Neural progenitor cell (in vitro differentiated cells): ENCODE measurements at regions not wholly inside any gene's neighbourhood (a gene's known extent, or its start where the extent isn't known, plus 50 kb on each side); places are given as distances from the start of the nearest gene placed in this dataset.

ENCODE experiments used
- DNase-seq: peaks from one replicate; pipeline ENCODE4 v3.0.0-alpha.2; 2016; ENCODE audit warnings: low spot score
- H2AFZ ChIP-seq: fragments of 200-600 bp; sonication (generic); replicated peaks from 2 replicates; pipeline ENCODE4 v1.6.1; 2016; ENCODE audit warnings: antibody characterized with exemption
- H3F3A ChIP-seq: fragments of 200-600 bp; sonication (generic); 2 replicates; pipeline ENCODE4 v1.6.1; 2016; ENCODE audit warnings: antibody characterized with exemption, low read depth
- H3K27ac ChIP-seq: fragments of 200-600 bp; sonication (generic); 2 replicates; pipeline ENCODE4 v1.5.1; 2016; ENCODE audit warnings: mild to moderate bottlenecking
- H3K27me3 ChIP-seq: fragments of 200-600 bp; sonication (generic); 2 replicates; pipeline ENCODE4 v1.6.1; 2016; ENCODE audit warnings: mild to moderate bottlenecking, moderate library complexity
- H3K36me3 ChIP-seq: fragments of 200-600 bp; sonication (generic); 2 replicates; pipeline ENCODE4 v1.5.1; 2016
- H3K4me1 ChIP-seq: fragments of 200-600 bp; sonication (generic); 2 replicates; pipeline ENCODE4 v1.6.1; 2016; ENCODE audit warnings: mixed run types
- H3K4me2 ChIP-seq: fragments of 200-600 bp; sonication (generic); 2 replicates; pipeline ENCODE4 v1.6.1; 2016
- H3K4me3 ChIP-seq: fragments of 200-600 bp; sonication (generic); 2 replicates; pipeline ENCODE4 v1.5.1; 2016
- H3K79me2 ChIP-seq: fragments of 200-600 bp; sonication (generic); 2 replicates; pipeline ENCODE4 v1.6.1; 2016; ENCODE audit warnings: low read depth
- H3K9ac ChIP-seq: fragments of 200-600 bp; sonication (generic); 2 replicates; pipeline ENCODE4 v1.6.1; 2016
- H3K9me3 ChIP-seq: fragments of 200-600 bp; sonication (generic); 2 replicates; pipeline ENCODE4 v1.5.1; 2016; ENCODE audit warnings: low read depth
- H4K20me1 ChIP-seq: fragments of 200-600 bp; sonication (generic); 2 replicates; pipeline ENCODE4 v1.6.1; 2016; ENCODE audit warnings: low read depth
- H3K27ac Mint-ChIP-seq: 3 replicates; pipeline ENCODE4 v1.8.0; 2021; ENCODE audit warnings: mixed read lengths
- H3K27me3 Mint-ChIP-seq: 2 replicates; pipeline ENCODE4 v1.8.0; 2022; ENCODE audit warnings: low read depth, mild to moderate bottlenecking, inconsistent platforms, moderate library complexity, mixed read lengths; ENCODE audit not compliant: insufficient read depth
- H3K36me3 Mint-ChIP-seq: 3 replicates; pipeline ENCODE4 v1.8.0; 2021; ENCODE audit warnings: mixed read lengths
- H3K4me1 Mint-ChIP-seq: 3 replicates; pipeline ENCODE4 v1.8.0; 2021; ENCODE audit warnings: mixed read lengths
- H3K4me3 Mint-ChIP-seq: 3 replicates; pipeline ENCODE4 v1.8.0; 2021; ENCODE audit warnings: mild to moderate bottlenecking, moderate library complexity, mixed read lengths
- H3K9me3 Mint-ChIP-seq: 3 replicates; pipeline ENCODE4 v1.8.0; 2020; ENCODE audit warnings: mixed read lengths
- CTCF ChIP-seq: fragments of 200-600 bp; sonication (generic); IDR thresholded peaks from 2 replicates; pipeline ENCODE4 v1.5.1; 2017; ENCODE audit warnings: antibody characterized with exemption, mild to moderate bottlenecking
- EZH2 ChIP-seq: fragments of 200-600 bp; sonication (generic); IDR thresholded peaks from 2 replicates; pipeline ENCODE4 v1.6.1; 2017; ENCODE audit warnings: antibody characterized with exemption, mild to moderate bottlenecking, moderate library complexity
- EZH2phosphoT487 ChIP-seq: fragments of 200-600 bp; sonication (generic); IDR thresholded peaks from 2 replicates; pipeline ENCODE4 v1.6.1; 2017; ENCODE audit warnings: antibody characterized with exemption

- H3K27ac ChIP-seq = no peak overlapping the region
- no peaks in the 10 kb centered on the region for H3K79me2 ChIP-seq
- Mint-ChIP-seq H3K27me3 (no peaks in the 10 kb centered on the region), H3K4me1 (no peaks in the 10 kb centered on the region), H3K27ac (no peak overlapping the region), H3K36me3 (no peaks in the 10 kb centered on the region), H3K4me3 (no peak overlapping the region), H3K9me3 (no peaks in the 10 kb centered on the region)
- no peaks in the 10 kb centered on the region for H3K36me3 ChIP-seq
- no peaks in the 10 kb centered on the region for H4K20me1 ChIP-seq
- no peak overlapping the region for H3K4me3 ChIP-seq
- no peak overlapping the region for H2AFZ ChIP-seq
- H3K4me1 ChIP-seq = no peaks in the 10 kb centered on the region
- H3K27me3 ChIP-seq = no peaks in the 10 kb centered on the region
- no peaks in the 10 kb centered on the region for H3K9me3 ChIP-seq
- H3K9ac ChIP-seq = no peak overlapping the region
- TF ChIP-seq CTCF = no peak
- TF ChIP-seq EZH2 = no peak
- no peak for TF ChIP-seq EZH2phosphoT487
- DNase-seq = no peak
- H3F3A ChIP-seq = no peaks in the 10 kb centered on the region
- H3K4me2 ChIP-seq = no peak overlapping the region
Observed at GRCh38 chr5:153340139-153340538, 150.3 kb upstream of the GRIA1 start.

DNA sequence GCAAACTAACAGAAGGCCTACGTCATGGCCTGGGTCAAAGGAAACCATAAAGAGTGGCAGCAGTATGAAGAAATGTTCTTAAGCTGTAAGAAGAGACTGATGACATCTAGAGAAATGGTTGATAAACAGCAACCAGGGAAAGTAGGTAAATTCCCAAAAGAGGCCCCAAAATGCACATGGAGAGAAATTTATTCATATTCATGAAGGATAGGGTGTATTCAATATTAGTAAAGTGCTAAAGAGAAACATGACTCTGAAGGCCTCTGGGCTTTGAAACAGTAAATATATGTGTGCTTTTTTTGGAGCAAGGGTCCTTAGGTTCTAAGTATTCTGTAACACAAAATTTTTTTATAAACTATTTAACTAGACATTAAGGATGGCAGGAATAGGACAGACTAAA lies 149.7 kb upstream of the GRIA1 start:
- H4K20me1 ChIP-seq = no peaks in the 10 kb centered on the region
- no peak overlapping the region for H3K9ac ChIP-seq
- no peaks in the 10 kb centered on the region for H3K9me3 ChIP-seq
- no peaks in the 10 kb centered on the region for H3F3A ChIP-seq
- no peak for DNase-seq
- no peak overlapping the region for H3K4me3 ChIP-seq
- TF ChIP-seq CTCF = no peak
- TF ChIP-seq EZH2 = no peak
- TF ChIP-seq EZH2phosphoT487 = no peak
- no peaks in the 10 kb centered on the region for H3K27me3 ChIP-seq
- Mint-ChIP-seq H3K27ac (no peak overlapping the region), H3K9me3 (no peaks in the 10 kb centered on the region), H3K4me1 (no peaks in the 10 kb centered on the region), H3K36me3 (no peaks in the 10 kb centered on the region), H3K4me3 (no peak overlapping the region), H3K27me3 (no peaks in the 10 kb centered on the region)
- no peaks in the 10 kb centered on the region for H3K36me3 ChIP-seq
- H3K79me2 ChIP-seq = no peaks in the 10 kb centered on the region
- no peak overlapping the region for H3K4me2 ChIP-seq
- no peak overlapping the region for H3K27ac ChIP-seq
- no peak overlapping the region for H2AFZ ChIP-seq
- no peaks in the 10 kb centered on the region for H3K4me1 ChIP-seq

GRCh38 chr5:153342487-153342886 lies 148.0 kb upstream of the GRIA1 start:
- Histone ChIP-seq H3K36me3 (no peaks in the 10 kb centered on the region), H3K4me3 (no peak overlapping the region), H4K20me1 (no peaks in the 10 kb centered on the region), H3K9me3 (no peaks in the 10 kb centered on the region), H3K79me2 (no peaks in the 10 kb centered on the region), H3K4me1 (no peaks in the 10 kb centered on the region), H3K27ac (no peak overlapping the region), H2AFZ (no peak overlapping the region), H3K27me3 (no peaks in the 10 kb centered on the region), H3F3A (no peaks in the 10 kb centered on the region), H3K9ac (no peak overlapping the region), H3K4me2 (no peak overlapping the region)
- H3K4me3 Mint-ChIP-seq = no peak overlapping the region
- no peak overlapping the region for H3K27ac Mint-ChIP-seq
- no peak for TF ChIP-seq CTCF
- no peak for TF ChIP-seq EZH2phosphoT487
- no peak for TF ChIP-seq EZH2
- no peaks in the 10 kb centered on the region for H3K27me3 Mint-ChIP-seq
- H3K4me1 Mint-ChIP-seq = no peaks in the 10 kb centered on the region
- DNase-seq = no peak
- H3K9me3 Mint-ChIP-seq = no peaks in the 10 kb centered on the region
- H3K36me3 Mint-ChIP-seq = no peaks in the 10 kb centered on the region

DNA sequence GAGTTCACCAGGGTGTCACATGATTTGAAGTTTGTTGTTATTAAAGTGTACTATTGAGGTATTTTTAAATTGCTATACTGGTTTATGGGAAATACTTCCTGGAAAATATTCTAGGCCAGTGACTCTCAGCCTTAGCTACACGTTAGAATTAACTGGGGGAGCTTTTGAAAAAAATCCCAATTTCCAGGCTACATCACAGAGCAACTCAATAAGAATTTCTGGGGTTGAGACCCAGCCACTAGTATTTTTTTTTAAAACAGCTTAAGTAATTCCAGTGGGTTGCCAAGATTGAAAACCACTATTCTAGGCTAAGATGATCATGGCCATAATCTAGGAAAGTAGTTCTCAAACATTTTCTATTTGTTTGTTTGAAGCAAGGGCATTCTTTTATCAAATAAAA lies 142.9 kb upstream of the GRIA1 start:
- no peaks in the 10 kb centered on the region for H3K27me3 Mint-ChIP-seq
- no peak overlapping the region for H3K4me3 Mint-ChIP-seq

More for the DNA sequence above, 142.9 kb upstream of the GRIA1 start:
- Mint-ChIP-seq H3K36me3 (no peaks in the 10 kb centered on the region), H3K9me3 (no peaks in the 10 kb centered on the region), H3K27ac (no peak overlapping the region), H3K4me1 (peaks cover 10% of the 10 kb centered on the region)
- Histone ChIP-seq H3K4me3 (no peak overlapping the region), H3K4me2 (no peak overlapping the region), H3F3A (peaks cover 14% of the 10 kb centered on the region), H3K9ac (no peak overlapping the region), H3K27me3 (no peaks in the 10 kb centered on the region), H3K36me3 (no peaks in the 10 kb centered on the region), H3K79me2 (no peaks in the 10 kb centered on the region), H3K4me1 (peaks cover 22% of the 10 kb centered on the region), H3K27ac (no peak overlapping the region), H2AFZ (no peak overlapping the region), H4K20me1 (no peaks in the 10 kb centered on the region), H3K9me3 (no peaks in the 10 kb centered on the region)
- no peak for DNase-seq
- no peak for TF ChIP-seq EZH2
- no peak for TF ChIP-seq EZH2phosphoT487
- no peak for TF ChIP-seq CTCF
